ENCODE measurements at regions not wholly inside any gene's neighbourhood (a gene's known extent, or its start where the extent isn't known, plus 50 kb on each side); places are given as distances from the start of the nearest gene placed in this dataset.

DNA sequence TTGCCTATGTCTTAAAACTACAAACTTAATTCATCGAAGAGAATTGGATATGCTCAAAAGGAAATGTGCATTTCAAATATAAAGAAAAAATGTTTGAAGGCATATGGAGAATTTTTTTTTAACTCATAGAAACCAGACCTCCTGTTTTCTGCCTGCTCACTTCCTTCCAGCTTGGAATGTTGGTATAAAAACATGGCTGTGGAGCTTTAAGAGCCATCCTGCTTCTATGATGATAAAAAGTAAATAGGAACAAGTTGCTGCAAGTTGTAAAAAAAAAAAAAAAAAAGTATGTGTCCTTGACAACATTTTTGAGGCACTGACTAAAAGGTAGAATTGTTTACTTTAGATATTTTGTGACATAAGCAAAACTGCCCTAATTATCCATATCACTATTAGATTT, 1230.7 kb downstream of the PCDH9 start:
- Histone ChIP-seq H3K4me1 (no peaks in the 10 kb centered on the region), H3K4me3 (no peak overlapping the region), H3K9me3 (no peaks in the 10 kb centered on the region), H3K36me3 (no peaks in the 10 kb centered on the region), H3K27ac (no peak overlapping the region), H3K27me3 (no peaks in the 10 kb centered on the region)
- TF ChIP-seq, protein P1, sequence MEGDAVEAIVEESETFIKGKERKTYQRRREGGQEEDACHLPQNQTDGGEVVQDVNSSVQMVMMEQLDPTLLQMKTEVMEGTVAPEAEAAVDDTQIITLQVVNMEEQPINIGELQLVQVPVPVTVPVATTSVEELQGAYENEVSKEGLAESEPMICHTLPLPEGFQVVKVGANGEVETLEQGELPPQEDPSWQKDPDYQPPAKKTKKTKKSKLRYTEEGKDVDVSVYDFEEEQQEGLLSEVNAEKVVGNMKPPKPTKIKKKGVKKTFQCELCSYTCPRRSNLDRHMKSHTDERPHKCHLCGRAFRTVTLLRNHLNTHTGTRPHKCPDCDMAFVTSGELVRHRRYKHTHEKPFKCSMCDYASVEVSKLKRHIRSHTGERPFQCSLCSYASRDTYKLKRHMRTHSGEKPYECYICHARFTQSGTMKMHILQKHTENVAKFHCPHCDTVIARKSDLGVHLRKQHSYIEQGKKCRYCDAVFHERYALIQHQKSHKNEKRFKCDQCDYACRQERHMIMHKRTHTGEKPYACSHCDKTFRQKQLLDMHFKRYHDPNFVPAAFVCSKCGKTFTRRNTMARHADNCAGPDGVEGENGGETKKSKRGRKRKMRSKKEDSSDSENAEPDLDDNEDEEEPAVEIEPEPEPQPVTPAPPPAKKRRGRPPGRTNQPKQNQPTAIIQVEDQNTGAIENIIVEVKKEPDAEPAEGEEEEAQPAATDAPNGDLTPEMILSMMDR (IDR thresholded peaks at IDR 0.05) = no peak
- TF ChIP-seq POLR2A (IDR thresholded peaks at IDR 0.05) = no peak
- WGBS, 2 donors (ENCODE audit: low coverage in 1 of 2) = 83 to 100% methylated on average over 1 of the region's 1 CpG
- no peak for ATAC-seq

DNA sequence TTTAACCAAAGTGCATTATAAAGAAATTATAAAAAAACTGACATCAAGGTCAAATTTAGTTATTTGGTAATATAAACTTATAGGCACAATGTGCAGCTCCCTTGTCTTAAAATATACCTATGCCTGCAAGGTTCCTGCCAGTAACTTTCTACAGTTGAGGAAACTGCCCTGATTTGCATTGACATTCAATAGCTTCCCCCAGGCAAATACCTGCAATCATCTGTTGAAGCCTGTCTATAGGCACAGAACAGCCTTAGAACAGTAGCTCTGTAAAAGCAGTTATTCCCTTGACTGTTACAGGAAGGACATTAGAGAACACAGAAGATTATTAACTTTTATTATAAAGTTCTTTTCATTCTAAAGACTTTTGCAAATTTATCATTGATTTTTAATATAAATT, 1239.5 kb downstream of the PCDH9 start:
- Histone ChIP-seq H3K27ac (no peak overlapping the region), H3K4me1 (no peaks in the 10 kb centered on the region), H3K36me3 (no peaks in the 10 kb centered on the region), H3K4me3 (no peak overlapping the region), H3K9me3 (no peaks in the 10 kb centered on the region), H3K27me3 (no peaks in the 10 kb centered on the region)
- ATAC-seq = no peak
- TF ChIP-seq EP300 (IDR thresholded peaks at IDR 0.05) = no peak

- no peaks in the 10 kb centered on the region for H3K4me1 ChIP-seq
- H3K9me3 ChIP-seq = no peaks in the 10 kb centered on the region
- H3K4me3 ChIP-seq = no peak overlapping the region
- no peak overlapping the region for H3K27ac ChIP-seq
- no peaks in the 10 kb centered on the region for H3K36me3 ChIP-seq
- TF ChIP-seq EP300 (IDR thresholded peaks at IDR 0.05) = no peak
- TF ChIP-seq, protein P1 (IDR thresholded peaks at IDR 0.05) = no peak
- TF ChIP-seq POLR2AphosphoS5 (IDR thresholded peaks at IDR 0.05) = no peak
- no peak for TF ChIP-seq POLR2A (IDR thresholded peaks at IDR 0.05)
- 89 to 90% methylated on average over 5 to 7 of the region's 10 CpGs for WGBS, 2 donors (ENCODE audit: low coverage in 1 of 2)
- no peaks in the 10 kb centered on the region for H3K27me3 ChIP-seq
- no peak for ATAC-seq
Observed at GRCh38 chr13:65985612-65986011, 1244.5 kb downstream of the PCDH9 start.

DNA sequence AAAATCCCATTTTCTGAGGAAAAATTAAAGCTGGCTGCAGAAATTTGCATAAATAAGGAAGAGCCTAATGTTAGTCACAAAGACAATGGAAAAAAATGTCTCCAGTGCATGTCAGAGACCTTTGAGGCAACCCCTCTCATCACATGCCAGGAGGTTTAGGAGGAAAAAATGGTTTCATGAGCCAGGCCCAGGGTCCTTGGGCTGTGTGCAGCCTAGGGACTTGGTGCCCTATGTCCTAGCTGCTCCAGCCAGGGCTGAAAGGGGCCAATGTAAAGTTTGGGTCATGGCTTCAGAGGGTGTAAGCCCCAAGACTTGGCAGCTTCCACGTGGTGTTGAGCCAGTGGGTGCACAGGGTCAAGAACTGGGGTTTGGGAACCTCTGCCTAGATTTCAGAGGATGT, 1252.6 kb downstream of the PCDH9 start:
- Histone ChIP-seq H3K27ac (no peak overlapping the region), H3K9me3 (peaks cover 0 to 8% (median 0%) of the 10 kb centered on the region in 3 donors), H3K4me3 (no peak overlapping the region), H3K4me1 (no peaks in the 10 kb centered on the region), H3K27me3 (no peaks in the 10 kb centered on the region), H3K36me3 (no peaks in the 10 kb centered on the region)
- ATAC-seq = no peak
- 20 to 60% methylated on average over 1 of the region's 1 CpG for WGBS, 2 donors (ENCODE audit: low coverage in 1 of 2)
- TF ChIP-seq, protein P1 (IDR thresholded peaks at IDR 0.05) = no peak
- no peak for TF ChIP-seq EP300 (IDR thresholded peaks at IDR 0.05)
- no peak for TF ChIP-seq POLR2A (IDR thresholded peaks at IDR 0.05)
- TF ChIP-seq POLR2AphosphoS5 (IDR thresholded peaks at IDR 0.05) = no peak

GRCh38 chr13:65971541-65971940, 1258.6 kb downstream of the PCDH9 start:
- Histone ChIP-seq H3K36me3 (no peaks in the 10 kb centered on the region), H3K4me1 (no peaks in the 10 kb centered on the region), H3K27me3 (no peaks in the 10 kb centered on the region), H3K27ac (no peak overlapping the region), H3K9me3 (no peaks in the 10 kb centered on the region), H3K4me3 (no peak overlapping the region)
- ATAC-seq = no peak
- TF ChIP-seq, protein P1 (IDR thresholded peaks at IDR 0.05) = no peak
- no peak for TF ChIP-seq EP300 (IDR thresholded peaks at IDR 0.05)
- no peak for TF ChIP-seq POLR2A (IDR thresholded peaks at IDR 0.05)
- no peak for TF ChIP-seq POLR2AphosphoS5 (IDR thresholded peaks at IDR 0.05)
- WGBS, 2 donors (ENCODE audit: low coverage in 1 of 2) = 70 to 81% methylated on average over 2 to 3 of the region's 3 CpGs

GRCh38 chr13:65966991-65967451, 1263.1 kb downstream of the PCDH9 start:
- no peak overlapping the region for H3K27ac ChIP-seq
- H3K27me3 ChIP-seq = no peaks in the 10 kb centered on the region
- 59 to 64% methylated on average over 2 to 3 of the region's 3 CpGs for WGBS, 2 donors (ENCODE audit: low coverage in 1 of 2)
- no peaks in the 10 kb centered on the region for H3K4me1 ChIP-seq
- no peaks in the 10 kb centered on the region for H3K36me3 ChIP-seq
- TF ChIP-seq, protein P1 (IDR thresholded peaks at IDR 0.05) = peak in 1 of 4 experiments; percentile 26
- no peak for TF ChIP-seq POLR2AphosphoS5 (IDR thresholded peaks at IDR 0.05)
- no peak overlapping the region for H3K4me3 ChIP-seq
- no peaks in the 10 kb centered on the region for H3K9me3 ChIP-seq
- ATAC-seq = no peak

Measured in gastroesophageal sphincter (tissue), 4 donors.